ENCODE measurements at regions not wholly inside any gene's neighbourhood (a gene's known extent, or its start where the extent isn't known, plus 50 kb on each side); places are given as distances from the start of the nearest gene placed in this dataset.

DNA sequence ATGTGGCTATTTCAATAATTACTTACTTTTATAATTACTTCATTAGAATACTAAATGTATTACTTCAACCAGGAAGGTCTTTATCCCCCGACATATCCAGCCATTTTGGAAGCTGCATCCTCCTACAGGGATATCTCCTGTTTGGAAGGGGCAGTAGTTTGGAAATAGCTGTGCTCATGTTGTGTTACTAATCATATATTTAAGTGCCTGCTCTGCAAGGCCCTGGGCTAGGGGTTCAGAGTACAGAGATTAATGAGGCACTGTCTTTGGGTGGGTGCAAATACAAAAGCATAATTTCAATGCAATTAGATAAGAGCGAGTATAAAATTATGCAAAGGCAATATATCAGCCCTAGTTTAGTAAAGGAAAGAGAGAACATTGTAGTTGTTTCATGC, 146.3 kb upstream of the RARB start:
- Mint-ChIP-seq H3K4me3 (no peak overlapping the region), H3K36me3 (ENCODE audit: low read depth) (no peaks in the 10 kb centered on the region), H3K27me3 (ENCODE audit: insufficient read depth, low read depth, poor library complexity) (peaks cover 3% of the 10 kb centered on the region), H3K9me3 (no peaks in the 10 kb centered on the region), H3K27ac (no peak overlapping the region), H3K4me1 (no peaks in the 10 kb centered on the region)
- no peak for TF ChIP-seq JUNB (IDR thresholded peaks at IDR 0.05; ENCODE audit: unreplicated experiment)
- TF ChIP-seq, protein P1, sequence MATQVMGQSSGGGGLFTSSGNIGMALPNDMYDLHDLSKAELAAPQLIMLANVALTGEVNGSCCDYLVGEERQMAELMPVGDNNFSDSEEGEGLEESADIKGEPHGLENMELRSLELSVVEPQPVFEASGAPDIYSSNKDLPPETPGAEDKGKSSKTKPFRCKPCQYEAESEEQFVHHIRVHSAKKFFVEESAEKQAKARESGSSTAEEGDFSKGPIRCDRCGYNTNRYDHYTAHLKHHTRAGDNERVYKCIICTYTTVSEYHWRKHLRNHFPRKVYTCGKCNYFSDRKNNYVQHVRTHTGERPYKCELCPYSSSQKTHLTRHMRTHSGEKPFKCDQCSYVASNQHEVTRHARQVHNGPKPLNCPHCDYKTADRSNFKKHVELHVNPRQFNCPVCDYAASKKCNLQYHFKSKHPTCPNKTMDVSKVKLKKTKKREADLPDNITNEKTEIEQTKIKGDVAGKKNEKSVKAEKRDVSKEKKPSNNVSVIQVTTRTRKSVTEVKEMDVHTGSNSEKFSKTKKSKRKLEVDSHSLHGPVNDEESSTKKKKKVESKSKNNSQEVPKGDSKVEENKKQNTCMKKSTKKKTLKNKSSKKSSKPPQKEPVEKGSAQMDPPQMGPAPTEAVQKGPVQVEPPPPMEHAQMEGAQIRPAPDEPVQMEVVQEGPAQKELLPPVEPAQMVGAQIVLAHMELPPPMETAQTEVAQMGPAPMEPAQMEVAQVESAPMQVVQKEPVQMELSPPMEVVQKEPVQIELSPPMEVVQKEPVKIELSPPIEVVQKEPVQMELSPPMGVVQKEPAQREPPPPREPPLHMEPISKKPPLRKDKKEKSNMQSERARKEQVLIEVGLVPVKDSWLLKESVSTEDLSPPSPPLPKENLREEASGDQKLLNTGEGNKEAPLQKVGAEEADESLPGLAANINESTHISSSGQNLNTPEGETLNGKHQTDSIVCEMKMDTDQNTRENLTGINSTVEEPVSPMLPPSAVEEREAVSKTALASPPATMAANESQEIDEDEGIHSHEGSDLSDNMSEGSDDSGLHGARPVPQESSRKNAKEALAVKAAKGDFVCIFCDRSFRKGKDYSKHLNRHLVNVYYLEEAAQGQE (IDR thresholded peaks at IDR 0.05; ENCODE audit: unreplicated experiment), result no peak
- no peak for TF ChIP-seq CREB1 (CRISPR knock-in tag; IDR thresholded peaks at IDR 0.05; ENCODE audit: low read depth)
- no peak for TF ChIP-seq NANOG (IDR thresholded peaks at IDR 0.05; ENCODE audit: borderline replicate concordance)
- TF ChIP-seq STAT1 (IDR thresholded peaks at IDR 0.05; ENCODE audit: unreplicated experiment), result no peak
- TF ChIP-seq ZNF114 (CRISPR knock-in tag; IDR thresholded peaks at IDR 0.05), result no peak
- no peak for TF ChIP-seq POLR2AphosphoS5 (IDR thresholded peaks at IDR 0.05; ENCODE audit: low read depth)
- TF ChIP-seq, protein P2, sequence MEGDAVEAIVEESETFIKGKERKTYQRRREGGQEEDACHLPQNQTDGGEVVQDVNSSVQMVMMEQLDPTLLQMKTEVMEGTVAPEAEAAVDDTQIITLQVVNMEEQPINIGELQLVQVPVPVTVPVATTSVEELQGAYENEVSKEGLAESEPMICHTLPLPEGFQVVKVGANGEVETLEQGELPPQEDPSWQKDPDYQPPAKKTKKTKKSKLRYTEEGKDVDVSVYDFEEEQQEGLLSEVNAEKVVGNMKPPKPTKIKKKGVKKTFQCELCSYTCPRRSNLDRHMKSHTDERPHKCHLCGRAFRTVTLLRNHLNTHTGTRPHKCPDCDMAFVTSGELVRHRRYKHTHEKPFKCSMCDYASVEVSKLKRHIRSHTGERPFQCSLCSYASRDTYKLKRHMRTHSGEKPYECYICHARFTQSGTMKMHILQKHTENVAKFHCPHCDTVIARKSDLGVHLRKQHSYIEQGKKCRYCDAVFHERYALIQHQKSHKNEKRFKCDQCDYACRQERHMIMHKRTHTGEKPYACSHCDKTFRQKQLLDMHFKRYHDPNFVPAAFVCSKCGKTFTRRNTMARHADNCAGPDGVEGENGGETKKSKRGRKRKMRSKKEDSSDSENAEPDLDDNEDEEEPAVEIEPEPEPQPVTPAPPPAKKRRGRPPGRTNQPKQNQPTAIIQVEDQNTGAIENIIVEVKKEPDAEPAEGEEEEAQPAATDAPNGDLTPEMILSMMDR (conservative IDR thresholded peaks at IDR 0.05; ENCODE audit: low read depth in 2 of 2), result no peak
- no peak for TF ChIP-seq EZH2phosphoT487 (IDR thresholded peaks at IDR 0.05; ENCODE audit: unreplicated experiment)
- TF ChIP-seq EZH2 (IDR thresholded peaks at IDR 0.05; ENCODE audit: low read depth, unreplicated experiment), result no peak
- TF ChIP-seq ZNF331 (CRISPR knock-in tag; IDR thresholded peaks at IDR 0.05; ENCODE audit: low read depth), result no peak
- TF ChIP-seq, protein P3, sequence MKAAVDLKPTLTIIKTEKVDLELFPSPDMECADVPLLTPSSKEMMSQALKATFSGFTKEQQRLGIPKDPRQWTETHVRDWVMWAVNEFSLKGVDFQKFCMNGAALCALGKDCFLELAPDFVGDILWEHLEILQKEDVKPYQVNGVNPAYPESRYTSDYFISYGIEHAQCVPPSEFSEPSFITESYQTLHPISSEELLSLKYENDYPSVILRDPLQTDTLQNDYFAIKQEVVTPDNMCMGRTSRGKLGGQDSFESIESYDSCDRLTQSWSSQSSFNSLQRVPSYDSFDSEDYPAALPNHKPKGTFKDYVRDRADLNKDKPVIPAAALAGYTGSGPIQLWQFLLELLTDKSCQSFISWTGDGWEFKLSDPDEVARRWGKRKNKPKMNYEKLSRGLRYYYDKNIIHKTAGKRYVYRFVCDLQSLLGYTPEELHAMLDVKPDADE (IDR thresholded peaks at IDR 0.05), result no peak
- TF ChIP-seq, protein P4, sequence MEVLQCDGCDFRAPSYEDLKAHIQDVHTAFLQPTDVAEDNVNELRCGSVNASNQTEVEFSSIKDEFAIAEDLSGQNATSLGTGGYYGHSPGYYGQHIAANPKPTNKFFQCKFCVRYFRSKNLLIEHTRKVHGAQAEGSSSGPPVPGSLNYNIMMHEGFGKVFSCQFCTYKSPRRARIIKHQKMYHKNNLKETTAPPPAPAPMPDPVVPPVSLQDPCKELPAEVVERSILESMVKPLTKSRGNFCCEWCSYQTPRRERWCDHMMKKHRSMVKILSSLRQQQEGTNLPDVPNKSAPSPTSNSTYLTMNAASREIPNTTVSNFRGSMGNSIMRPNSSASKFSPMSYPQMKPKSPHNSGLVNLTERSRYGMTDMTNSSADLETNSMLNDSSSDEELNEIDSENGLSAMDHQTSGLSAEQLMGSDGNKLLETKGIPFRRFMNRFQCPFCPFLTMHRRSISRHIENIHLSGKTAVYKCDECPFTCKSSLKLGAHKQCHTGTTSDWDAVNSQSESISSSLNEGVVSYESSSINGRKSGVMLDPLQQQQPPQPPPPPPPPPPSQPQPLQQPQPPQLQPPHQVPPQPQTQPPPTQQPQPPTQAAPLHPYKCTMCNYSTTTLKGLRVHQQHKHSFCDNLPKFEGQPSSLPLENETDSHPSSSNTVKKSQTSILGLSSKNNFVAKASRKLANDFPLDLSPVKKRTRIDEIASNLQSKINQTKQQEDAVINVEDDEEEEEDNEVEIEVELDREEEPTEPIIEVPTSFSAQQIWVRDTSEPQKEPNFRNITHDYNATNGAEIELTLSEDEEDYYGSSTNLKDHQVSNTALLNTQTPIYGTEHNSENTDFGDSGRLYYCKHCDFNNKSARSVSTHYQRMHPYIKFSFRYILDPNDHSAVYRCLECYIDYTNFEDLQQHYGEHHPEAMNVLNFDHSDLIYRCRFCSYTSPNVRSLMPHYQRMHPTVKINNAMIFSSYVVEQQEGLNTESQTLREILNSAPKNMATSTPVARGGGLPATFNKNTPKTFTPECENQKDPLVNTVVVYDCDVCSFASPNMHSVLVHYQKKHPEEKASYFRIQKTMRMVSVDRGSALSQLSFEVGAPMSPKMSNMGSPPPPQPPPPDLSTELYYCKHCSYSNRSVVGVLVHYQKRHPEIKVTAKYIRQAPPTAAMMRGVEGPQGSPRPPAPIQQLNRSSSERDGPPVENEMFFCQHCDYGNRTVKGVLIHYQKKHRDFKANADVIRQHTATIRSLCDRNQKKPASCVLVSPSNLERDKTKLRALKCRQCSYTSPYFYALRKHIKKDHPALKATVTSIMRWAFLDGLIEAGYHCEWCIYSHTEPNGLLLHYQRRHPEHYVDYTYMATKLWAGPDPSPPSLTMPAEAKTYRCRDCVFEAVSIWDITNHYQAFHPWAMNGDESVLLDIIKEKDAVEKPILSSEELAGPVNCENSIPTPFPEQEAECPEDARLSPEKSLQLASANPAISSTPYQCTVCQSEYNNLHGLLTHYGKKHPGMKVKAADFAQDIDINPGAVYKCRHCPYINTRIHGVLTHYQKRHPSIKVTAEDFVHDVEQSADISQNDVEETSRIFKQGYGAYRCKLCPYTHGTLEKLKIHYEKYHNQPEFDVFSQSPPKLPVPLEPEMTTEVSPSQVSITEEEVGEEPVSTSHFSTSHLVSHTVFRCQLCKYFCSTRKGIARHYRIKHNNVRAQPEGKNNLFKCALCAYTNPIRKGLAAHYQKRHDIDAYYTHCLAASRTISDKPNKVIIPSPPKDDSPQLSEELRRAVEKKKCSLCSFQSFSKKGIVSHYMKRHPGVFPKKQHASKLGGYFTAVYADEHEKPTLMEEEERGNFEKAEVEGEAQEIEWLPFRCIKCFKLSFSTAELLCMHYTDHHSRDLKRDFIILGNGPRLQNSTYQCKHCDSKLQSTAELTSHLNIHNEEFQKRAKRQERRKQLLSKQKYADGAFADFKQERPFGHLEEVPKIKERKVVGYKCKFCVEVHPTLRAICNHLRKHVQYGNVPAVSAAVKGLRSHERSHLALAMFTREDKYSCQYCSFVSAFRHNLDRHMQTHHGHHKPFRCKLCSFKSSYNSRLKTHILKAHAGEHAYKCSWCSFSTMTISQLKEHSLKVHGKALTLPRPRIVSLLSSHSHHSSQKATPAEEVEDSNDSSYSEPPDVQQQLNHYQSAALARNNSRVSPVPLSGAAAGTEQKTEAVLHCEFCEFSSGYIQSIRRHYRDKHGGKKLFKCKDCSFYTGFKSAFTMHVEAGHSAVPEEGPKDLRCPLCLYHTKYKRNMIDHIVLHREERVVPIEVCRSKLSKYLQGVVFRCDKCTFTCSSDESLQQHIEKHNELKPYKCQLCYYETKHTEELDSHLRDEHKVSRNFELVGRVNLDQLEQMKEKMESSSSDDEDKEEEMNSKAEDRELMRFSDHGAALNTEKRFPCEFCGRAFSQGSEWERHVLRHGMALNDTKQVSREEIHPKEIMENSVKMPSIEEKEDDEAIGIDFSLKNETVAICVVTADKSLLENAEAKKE (CRISPR knock-in tag; IDR thresholded peaks at IDR 0.05), result no peak
- Histone ChIP-seq H3K4me1 (ENCODE audit: insufficient read depth) (peaks cover under 1% of the 10 kb centered on the region; the same call in 1 of the 2 replicates), H4K20me1 (replicated peaks; ENCODE audit: insufficient read depth) (no peaks in the 10 kb centered on the region), H3K79me2 (replicated peaks; ENCODE audit: insufficient read depth) (no peaks in the 10 kb centered on the region), H3K4me3 (no peak overlapping the region), H2AFZ (no peak overlapping the region), H3K9me2 (ENCODE audit: insufficient read depth) (peaks cover 31% of the 10 kb centered on the region), H3K27me3 (ENCODE audit: insufficient read depth) (no peaks in the 10 kb centered on the region), H3K27ac (ENCODE audit: low read depth) (no peak overlapping the region), H3F3A (replicated peaks; ENCODE audit: low read depth) (no peaks in the 10 kb centered on the region), H3K4me2 (no peak overlapping the region), H3K36me3 (ENCODE audit: insufficient read depth) (no peaks in the 10 kb centered on the region)
- no peak for DNase-seq (ENCODE audit: low spot score)
- ATAC-seq, result no peak
